HepG2 (cell line): ENCODE measurements at regions not wholly inside any gene's neighbourhood (a gene's known extent, or its start where the extent isn't known, plus 50 kb on each side); places are given as distances from the start of the nearest gene placed in this dataset.

ENCODE experiments used
- ATAC-seq: fragments of 200-7000 bp; cut with Tn5 transposase; 3 replicates; pipeline ENCODE4 v1.9.1; 2020; ENCODE audit warnings: mild to moderate bottlenecking, moderate library complexity
- BruUV-seq: library from RNA; stranded (reverse); fragments of 400-500 nt; replicated peaks from 2 replicates; lab custom pipeline; 2021; lab: Mats Ljungman, UMichigan
- CTCF ChIA-PET: fragments of 300-600 bp; formaldehyde crosslinking; extraction: SDS; loops from one replicate; lab custom pipeline; 2021; ENCODE audit warnings: low total read pairs, inconsistent platforms, low intra/inter-chr PET ratio; lab: Yijun Ruan, JAX
- POLR2A ChIA-PET: fragments of 350-600 bp; sonication (Branson Sonifier 250); formaldehyde crosslinking; loops from one replicate; lab custom pipeline; 2020; ENCODE audit warnings: antibody characterized with exemption, inconsistent platforms; lab: Yijun Ruan, JAX
- DNase-seq: peaks from one replicate; pipeline ENCODE4 v3.0.0-alpha.2; 2015; ENCODE audit warnings: low spot score
- FAIRE-seq: peaks from 3 replicates; lab custom pipeline; 2011; peaks lifted over from hg19 to GRCh38; lab: Jason Lieb, UNC
- H2AFZ ChIP-seq: one replicate; pipeline ENCODE4 v1.6.1; 2011; ENCODE audit warnings: low read length, inconsistent platforms
- H3K27ac ChIP-seq: fragments of 300-600 bp; 3 replicates; pipeline ENCODE4 v1.8.0; 2011; ENCODE audit warnings: mixed run types, mild to moderate bottlenecking, mixed read lengths, low read length, inconsistent platforms; ENCODE audit not compliant: insufficient read depth; ENCODE audit errors: extremely low read length
- H3K27me3 ChIP-seq, 2 experiments: fragments of 200-600 bp in 1 of 2; 2 replicates in 1 of 2; 3 replicates in 1 of 2; pipeline versions ENCODE4 v1.6.0 to v1.8.0; 2011; ENCODE audit warnings: low read length in 2 of 2, mild to moderate bottlenecking in 2 of 2, moderate library complexity in 2 of 2, inconsistent platforms in 1 of 2; ENCODE audit not compliant: insufficient read depth in 2 of 2, control insufficient read depth in 1 of 2
- H3K36me3 ChIP-seq, 2 experiments: fragments of 200-600 bp in 1 of 2; replicated peaks in 1 of 2; 2 replicates in 1 of 2; 3 replicates in 1 of 2; pipeline versions ENCODE4 v1.5.1 to v1.8.0; 2011; ENCODE audit warnings: low read length in 2 of 2, inconsistent platforms in 1 of 2; ENCODE audit not compliant: insufficient read depth in 2 of 2, control insufficient read depth in 1 of 2
- H3K4me1 ChIP-seq: 2 replicates; pipeline ENCODE4 v1.5.1; 2012; ENCODE audit warnings: low read length, inconsistent platforms; ENCODE audit not compliant: insufficient read depth
- H3K4me2 ChIP-seq: 2 replicates; pipeline ENCODE4 v1.6.0; 2011; ENCODE audit warnings: low read depth, low read length, inconsistent platforms
- H3K4me3 ChIP-seq, 3 experiments: fragments of 200-600 bp in 1 of 3; sonication (generic), shearing (Covaris generic) in 1 of 3; replicated peaks in 1 of 3; 2 replicates each; pipeline ENCODE4 v1.5.1; 2011 to 2016; ENCODE audit warnings: low read length in 3 of 3, inconsistent platforms in 2 of 3, low read depth in 2 of 3, mild to moderate bottlenecking in 2 of 3, control low read depth in 1 of 3, mixed read lengths in 1 of 3; ENCODE audit not compliant: insufficient read depth in 1 of 3
- H3K79me2 ChIP-seq: one replicate; pipeline ENCODE4 v1.6.1; 2011; ENCODE audit warnings: low read length, inconsistent platforms; ENCODE audit not compliant: insufficient read depth
- H3K9ac ChIP-seq: 2 replicates; pipeline ENCODE4 v1.6.0; 2011; ENCODE audit warnings: mild to moderate bottlenecking, low read depth, low read length, inconsistent platforms; ENCODE audit not compliant: insufficient read depth
- H3K9me3 ChIP-seq: 2 replicates; pipeline ENCODE4 v1.5.1; 2012; ENCODE audit warnings: mild to moderate bottlenecking, low read length
- H4K20me1 ChIP-seq: 2 replicates; pipeline ENCODE4 v1.6.0; 2011; ENCODE audit warnings: inconsistent platforms, mild to moderate bottlenecking, low read length, moderate library complexity; ENCODE audit not compliant: insufficient read depth
- DMAP1 ChIP-seq: IDR thresholded peaks from 2 replicates; pipeline ENCODE4 v1.6.1; 2016
- SAFB2 ChIP-seq: sonication (generic); formaldehyde crosslinking; IDR thresholded peaks from 2 replicates; pipeline ENCODE4 v1.5.1; 2020; ENCODE audit warnings: missing genetic modification reagents, low read depth, mild to moderate bottlenecking, borderline replicate concordance
- SETDB1 ChIP-seq: sonication (generic); formaldehyde crosslinking; IDR thresholded peaks from 2 replicates; pipeline ENCODE4 v1.5.1; 2020; ENCODE audit warnings: missing genetic modification reagents, mild to moderate bottlenecking, borderline replicate concordance
- TAF1 ChIP-seq: sonication (generic); formaldehyde crosslinking; IDR thresholded peaks from 2 replicates; pipeline ENCODE4 v1.4.0; 2020; ENCODE audit warnings: missing genetic modification reagents
- ZFP36L2 ChIP-seq: sonication (generic); formaldehyde crosslinking; IDR thresholded peaks from 2 replicates; pipeline ENCODE4 v1.4.0; 2020; ENCODE audit warnings: missing genetic modification reagents
- ZNF326 ChIP-seq: sonication (generic); formaldehyde crosslinking; IDR thresholded peaks from 2 replicates; pipeline ENCODE4 v1.4.0; 2020; ENCODE audit warnings: missing genetic modification reagents, borderline replicate concordance
- ZNF558 ChIP-seq: sonication (generic); formaldehyde crosslinking; IDR thresholded peaks from 2 replicates; pipeline ENCODE4 v1.9.0; 2022; ENCODE audit warnings: mild to moderate bottlenecking, missing genetic modification reagents, borderline replicate concordance
- ZNF564 ChIP-seq: sonication (generic); formaldehyde crosslinking; IDR thresholded peaks from 2 replicates; pipeline ENCODE4 v1.8.1; 2023; ENCODE audit warnings: mild to moderate bottlenecking, missing genetic modification reagents
- ZNF839 ChIP-seq: sonication (generic); formaldehyde crosslinking; IDR thresholded peaks from 2 replicates; pipeline ENCODE4 v1.4.0; 2020; ENCODE audit warnings: missing genetic modification reagents, mild to moderate bottlenecking, borderline replicate concordance
- ZSCAN30 ChIP-seq: sonication (generic); formaldehyde crosslinking; IDR thresholded peaks from 2 replicates; pipeline ENCODE4 v1.5.0; 2020; ENCODE audit warnings: mild to moderate bottlenecking, missing genetic modification reagents
- WGBS: methylation state at CpG from one replicate; pipeline ENCODE4 v1.1.6; 2017; ENCODE audit warnings: low lambda C conversion rate; 5-methylcytosine and 5-hydroxymethylcytosine counted together
- in situ Hi-C: cut with HindIII; loops from 2 replicates; pipeline ENCODE4 v1.10.0; 2017; ENCODE audit warnings: low pct_unique_long_range_greater_than_20kb; ENCODE audit not compliant: extremely low pct_ligation_motif_present
- intact Hi-C: fragments of 100-400 bp; cut with micrococcal nuclease; formaldehyde crosslinking; loops from one replicate; pipeline ENCODE4 v1.10.0; 2022; ENCODE audit not compliant: unreplicated experiment
- TF ChIP-seq, protein P1 (sequence below): sonication (generic); formaldehyde crosslinking; IDR thresholded peaks from 2 replicates; pipeline ENCODE4 v1.4.0; 2020; ENCODE audit warnings: missing genetic modification reagents, borderline replicate concordance
- TF ChIP-seq, protein P2 (sequence below): sonication (generic); formaldehyde crosslinking; conservative IDR thresholded peaks from 2 replicates; pipeline ENCODE4 v1.8.1; 2023; ENCODE audit warnings: missing genetic modification reagents

DNA sequence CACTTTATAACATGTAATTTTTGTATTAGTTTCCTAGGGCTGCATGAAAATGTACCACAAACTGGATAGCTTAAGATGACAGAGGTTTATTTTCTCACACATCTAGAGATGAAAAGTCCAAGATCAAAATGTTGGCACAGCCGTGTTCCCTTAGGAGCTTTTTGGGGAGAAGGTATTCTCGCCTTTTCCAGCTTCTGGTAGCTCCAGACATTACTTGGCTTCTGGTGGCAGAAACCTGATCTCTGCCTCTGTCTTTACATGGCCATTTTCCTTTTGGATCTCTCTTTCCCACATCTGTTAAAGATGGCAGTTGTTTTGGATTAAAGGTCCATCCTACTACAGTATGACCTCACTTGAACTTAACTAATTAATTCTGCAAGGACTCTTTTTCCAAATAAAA, 885.7 kb upstream of the CDH8 start:
- TF ChIP-seq ZNF564 (CRISPR knock-in tag) (no peak), ZNF558 (CRISPR knock-in tag) (no peak), ZFP36L2 (CRISPR knock-in tag) (no peak), DMAP1 (no peak), ZNF326 (no peak), ZNF839 (CRISPR knock-in tag) (no peak), SAFB2 (CRISPR knock-in tag) (no peak), ZSCAN30 (CRISPR knock-in tag) (no peak)
- CTCF ChIA-PET = no interaction called here
- H3K36me3 ChIP-seq = no peaks in the 10 kb centered on the region
- no peaks in the 10 kb centered on the region for H4K20me1 ChIP-seq
- H3K4me1 ChIP-seq = no peaks in the 10 kb centered on the region
- no peak for DNase-seq
- intact Hi-C loops (no loop called here), in situ Hi-C loops (no loop called here)
- H3K27me3 ChIP-seq = no peaks in the 10 kb centered on the region
- no peak overlapping the region for H2AFZ ChIP-seq
- H3K79me2 ChIP-seq = no peaks in the 10 kb centered on the region
- no peak for FAIRE-seq
- peaks cover 84% of the 10 kb centered on the region for H3K9me3 ChIP-seq
- no peak for ATAC-seq
- no peak overlapping the region for H3K27ac ChIP-seq
- no peak overlapping the region for H3K4me2 ChIP-seq
- no peak overlapping the region for H3K4me3 ChIP-seq
- no TSS peak for BruUV-seq
- WGBS = 0% methylated on average over 2 of the region's 2 CpGs
- H3K9ac ChIP-seq = no peak overlapping the region
- POLR2A ChIA-PET = no interaction called here

GRCh38 chr16:62913924-62914323, 877.7 kb upstream of the CDH8 start:
- no peaks in the 10 kb centered on the region for H3K36me3 ChIP-seq
- H3K4me1 ChIP-seq = no peaks in the 10 kb centered on the region
- CTCF ChIA-PET = no interaction called here
- TF ChIP-seq SETDB1 (CRISPR knock-in tag) (no peak), TAF1 (CRISPR knock-in tag) (no peak)
- TF ChIP-seq, protein P1, sequence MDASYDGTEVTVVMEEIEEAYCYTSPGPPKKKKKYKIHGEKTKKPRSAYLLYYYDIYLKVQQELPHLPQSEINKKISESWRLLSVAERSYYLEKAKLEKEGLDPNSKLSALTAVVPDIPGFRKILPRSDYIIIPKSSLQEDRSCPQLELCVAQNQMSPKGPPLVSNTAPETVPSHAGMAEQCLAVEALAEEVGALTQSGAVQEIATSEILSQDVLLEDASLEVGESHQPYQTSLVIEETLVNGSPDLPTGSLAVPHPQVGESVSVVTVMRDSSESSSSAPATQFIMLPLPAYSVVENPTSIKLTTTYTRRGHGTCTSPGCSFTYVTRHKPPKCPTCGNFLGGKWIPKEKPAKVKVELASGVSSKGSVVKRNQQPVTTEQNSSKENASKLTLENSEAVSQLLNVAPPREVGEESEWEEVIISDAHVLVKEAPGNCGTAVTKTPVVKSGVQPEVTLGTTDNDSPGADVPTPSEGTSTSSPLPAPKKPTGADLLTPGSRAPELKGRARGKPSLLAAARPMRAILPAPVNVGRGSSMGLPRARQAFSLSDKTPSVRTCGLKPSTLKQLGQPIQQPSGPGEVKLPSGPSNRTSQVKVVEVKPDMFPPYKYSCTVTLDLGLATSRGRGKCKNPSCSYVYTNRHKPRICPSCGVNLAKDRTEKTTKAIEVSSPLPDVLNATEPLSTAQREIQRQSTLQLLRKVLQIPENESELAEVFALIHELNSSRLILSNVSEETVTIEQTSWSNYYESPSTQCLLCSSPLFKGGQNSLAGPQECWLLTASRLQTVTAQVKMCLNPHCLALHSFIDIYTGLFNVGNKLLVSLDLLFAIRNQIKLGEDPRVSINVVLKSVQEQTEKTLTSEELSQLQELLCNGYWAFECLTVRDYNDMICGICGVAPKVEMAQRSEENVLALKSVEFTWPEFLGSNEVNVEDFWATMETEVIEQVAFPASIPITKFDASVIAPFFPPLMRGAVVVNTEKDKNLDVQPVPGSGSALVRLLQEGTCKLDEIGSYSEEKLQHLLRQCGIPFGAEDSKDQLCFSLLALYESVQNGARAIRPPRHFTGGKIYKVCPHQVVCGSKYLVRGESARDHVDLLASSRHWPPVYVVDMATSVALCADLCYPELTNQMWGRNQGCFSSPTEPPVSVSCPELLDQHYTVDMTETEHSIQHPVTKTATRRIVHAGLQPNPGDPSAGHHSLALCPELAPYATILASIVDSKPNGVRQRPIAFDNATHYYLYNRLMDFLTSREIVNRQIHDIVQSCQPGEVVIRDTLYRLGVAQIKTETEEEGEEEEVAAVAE (CRISPR knock-in tag) = no peak
- TF ChIP-seq, protein P2, sequence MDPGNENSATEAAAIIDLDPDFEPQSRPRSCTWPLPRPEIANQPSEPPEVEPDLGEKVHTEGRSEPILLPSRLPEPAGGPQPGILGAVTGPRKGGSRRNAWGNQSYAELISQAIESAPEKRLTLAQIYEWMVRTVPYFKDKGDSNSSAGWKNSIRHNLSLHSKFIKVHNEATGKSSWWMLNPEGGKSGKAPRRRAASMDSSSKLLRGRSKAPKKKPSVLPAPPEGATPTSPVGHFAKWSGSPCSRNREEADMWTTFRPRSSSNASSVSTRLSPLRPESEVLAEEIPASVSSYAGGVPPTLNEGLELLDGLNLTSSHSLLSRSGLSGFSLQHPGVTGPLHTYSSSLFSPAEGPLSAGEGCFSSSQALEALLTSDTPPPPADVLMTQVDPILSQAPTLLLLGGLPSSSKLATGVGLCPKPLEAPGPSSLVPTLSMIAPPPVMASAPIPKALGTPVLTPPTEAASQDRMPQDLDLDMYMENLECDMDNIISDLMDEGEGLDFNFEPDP (CRISPR knock-in tag) = no peak
- TF ChIP-seq, all 625 proteins: peak for 0
- ATAC-seq (no peak), DNase-seq (no peak), FAIRE-seq (no peak)
- H3K4me3 ChIP-seq = no peak overlapping the region
- H3K4me2 ChIP-seq = no peak overlapping the region
- intact Hi-C loops = no loop called here
- no peaks in the 10 kb centered on the region for H3K79me2 ChIP-seq
- H3K27ac ChIP-seq = no peak overlapping the region
- H3K9ac ChIP-seq = no peak overlapping the region
- H4K20me1 ChIP-seq = no peaks in the 10 kb centered on the region
- no TSS peak for BruUV-seq
- H3K9me3 ChIP-seq = peaks cover 82% of the 10 kb centered on the region
- in situ Hi-C loops = no loop called here
- no peak overlapping the region for H2AFZ ChIP-seq
- POLR2A ChIA-PET = no interaction called here
- no peaks in the 10 kb centered on the region for H3K27me3 ChIP-seq
